Tibial nerve (tissue), 4 donors: ENCODE measurements at regions not wholly inside any gene's neighbourhood (a gene's known extent, or its start where the extent isn't known, plus 50 kb on each side); places are given as distances from the start of the nearest gene placed in this dataset.

Experiments used
- DNase-seq, 2 donors: peaks; one replicate each; pipeline ENCODE4 v3.0.0-alpha.2; 2019; ENCODE audit warnings: low spot score in 2 of 2
- H3K27ac ChIP-seq, 4 donors: fragments of 200-600 bp; sonication (generic) in 3 of 4; one replicate each; pipeline ENCODE4 v1.5.1; 2017 to 2019; ENCODE audit warnings: mild to moderate bottlenecking in 1 of 4
- H3K27me3 ChIP-seq, 2 donors: fragments of 200-600 bp; sonication (generic) in 1 of 2; one replicate each; pipeline versions ENCODE4 v1.5.1 to v1.6.0; 2017 to 2019
- H3K36me3 ChIP-seq, 3 donors: fragments of 200-600 bp; sonication (generic); one replicate each; pipeline ENCODE4 v1.5.1; 2018 to 2019
- H3K4me1 ChIP-seq, 4 donors: fragments of 200-600 bp; sonication (generic) in 3 of 4; one replicate each; pipeline ENCODE4 v1.5.1; 2017 to 2019
- H3K4me3 ChIP-seq, 4 donors: fragments of 200-600 bp; sonication (generic) in 3 of 4; one replicate each; pipeline ENCODE4 v1.5.1; 2017 to 2019; ENCODE audit warnings: mild to moderate bottlenecking in 1 of 4, moderate library complexity in 1 of 4
- H3K9me3 ChIP-seq, 4 donors: fragments of 200-600 bp; sonication (generic) in 3 of 4; one replicate each; pipeline ENCODE4 v1.5.1; 2017 to 2019
- EP300 ChIP-seq, 2 donors: sonication (generic); formaldehyde crosslinking; IDR thresholded peaks; one replicate each; pipeline ENCODE4 v1.6.1; 2017; ENCODE audit warnings: antibody characterized with exemption in 2 of 2, mild to moderate bottlenecking in 1 of 2
- POLR2A ChIP-seq, 2 donors: fragments of 450-650 bp; IDR thresholded peaks; one replicate each; pipeline ENCODE4 v1.6.1; 2017; ENCODE audit warnings: antibody characterized with exemption in 2 of 2, mild to moderate bottlenecking in 2 of 2, moderate library complexity in 2 of 2
- WGBS, 2 donors: methylation state at CpG; one replicate each; pipeline ENCODE4 v1.1.5; 2018; 5-methylcytosine and 5-hydroxymethylcytosine counted together
- TF ChIP-seq, protein P1 (sequence below), 5 experiments: fragments of 200-600 bp in 3 of 5; fragments of 450-650 bp in 2 of 5; sonication (generic) in 3 of 5; IDR thresholded peaks; one replicate each; pipeline ENCODE4 v1.5.1; 2016 to 2019; ENCODE audit warnings: antibody characterized with exemption in 5 of 5, mild to moderate bottlenecking in 3 of 5, moderate library complexity in 2 of 5

GRCh38 chr18:28689588-28689987 lies 512.7 kb upstream of the CDH2 start:
- Histone ChIP-seq H3K27me3 (no peaks in the 10 kb centered on the region), H3K4me1 (no peaks in the 10 kb centered on the region), H3K36me3 (no peaks in the 10 kb centered on the region), H3K27ac (no peak overlapping the region), H3K4me3 (no peak overlapping the region), H3K9me3 (no peaks in the 10 kb centered on the region)
- 46 to 47% methylated on average over 1 of the region's 1 CpG for WGBS, 2 donors
- DNase-seq: no peak
- no peak for TF ChIP-seq POLR2A (IDR thresholded peaks at IDR 0.05)
- no peak for TF ChIP-seq EP300 (IDR thresholded peaks at IDR 0.05)
- TF ChIP-seq, protein P1, sequence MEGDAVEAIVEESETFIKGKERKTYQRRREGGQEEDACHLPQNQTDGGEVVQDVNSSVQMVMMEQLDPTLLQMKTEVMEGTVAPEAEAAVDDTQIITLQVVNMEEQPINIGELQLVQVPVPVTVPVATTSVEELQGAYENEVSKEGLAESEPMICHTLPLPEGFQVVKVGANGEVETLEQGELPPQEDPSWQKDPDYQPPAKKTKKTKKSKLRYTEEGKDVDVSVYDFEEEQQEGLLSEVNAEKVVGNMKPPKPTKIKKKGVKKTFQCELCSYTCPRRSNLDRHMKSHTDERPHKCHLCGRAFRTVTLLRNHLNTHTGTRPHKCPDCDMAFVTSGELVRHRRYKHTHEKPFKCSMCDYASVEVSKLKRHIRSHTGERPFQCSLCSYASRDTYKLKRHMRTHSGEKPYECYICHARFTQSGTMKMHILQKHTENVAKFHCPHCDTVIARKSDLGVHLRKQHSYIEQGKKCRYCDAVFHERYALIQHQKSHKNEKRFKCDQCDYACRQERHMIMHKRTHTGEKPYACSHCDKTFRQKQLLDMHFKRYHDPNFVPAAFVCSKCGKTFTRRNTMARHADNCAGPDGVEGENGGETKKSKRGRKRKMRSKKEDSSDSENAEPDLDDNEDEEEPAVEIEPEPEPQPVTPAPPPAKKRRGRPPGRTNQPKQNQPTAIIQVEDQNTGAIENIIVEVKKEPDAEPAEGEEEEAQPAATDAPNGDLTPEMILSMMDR (IDR thresholded peaks at IDR 0.05): no peak

DNA sequence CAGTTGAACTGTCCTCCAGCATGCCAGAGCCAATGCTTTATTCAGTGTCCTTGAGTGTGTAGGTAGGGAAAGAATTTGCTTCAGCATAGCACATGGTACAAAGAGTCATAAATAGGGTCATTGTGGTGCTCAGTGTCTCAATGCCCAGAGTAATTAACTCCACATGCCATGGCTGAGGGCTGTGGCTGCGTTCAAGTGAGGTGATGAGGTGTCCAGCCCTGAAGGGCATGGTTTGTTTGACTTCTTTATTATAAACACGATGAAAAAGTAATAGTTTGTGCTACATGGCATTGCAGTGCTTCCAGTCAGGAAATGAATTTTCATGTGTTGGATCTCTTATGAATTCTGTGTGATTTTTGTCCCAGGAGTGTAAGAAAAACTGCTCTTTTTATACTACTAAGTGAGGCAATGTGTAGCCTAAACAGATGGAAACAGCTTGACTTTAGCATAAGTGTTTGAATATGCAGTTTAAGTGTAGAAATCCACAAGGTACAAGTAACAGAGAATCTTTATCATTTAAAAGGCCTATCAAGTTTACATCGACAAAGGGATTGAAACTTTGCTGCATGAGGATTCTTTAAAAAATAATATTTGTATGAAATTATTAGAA lies 507.9 kb upstream of the CDH2 start:
- no peak for TF ChIP-seq EP300 (IDR thresholded peaks at IDR 0.05)
- no peak for TF ChIP-seq POLR2A (IDR thresholded peaks at IDR 0.05)
- TF ChIP-seq, protein P1 (IDR thresholded peaks at IDR 0.05): no peak
- no peaks in the 10 kb centered on the region for H3K4me1 ChIP-seq
- WGBS, 2 donors: 39 to 50% methylated on average over 3 of the region's 3 CpGs
- no peak for DNase-seq
- H3K27me3 ChIP-seq: no peaks in the 10 kb centered on the region
- no peak overlapping the region for H3K27ac ChIP-seq
- no peaks in the 10 kb centered on the region for H3K9me3 ChIP-seq
- H3K4me3 ChIP-seq: no peak overlapping the region
- H3K36me3 ChIP-seq: no peaks in the 10 kb centered on the region

GRCh38 chr18:28682912-28683311 lies 506.0 kb upstream of the CDH2 start:
- TF ChIP-seq POLR2A (IDR thresholded peaks at IDR 0.05): no peak
- no peak for DNase-seq
- H3K27me3 ChIP-seq: no peaks in the 10 kb centered on the region
- no peak overlapping the region for H3K4me3 ChIP-seq
- no peaks in the 10 kb centered on the region for H3K9me3 ChIP-seq
- no peak overlapping the region for H3K27ac ChIP-seq
- H3K4me1 ChIP-seq: no peaks in the 10 kb centered on the region
- H3K36me3 ChIP-seq: no peaks in the 10 kb centered on the region

DNA sequence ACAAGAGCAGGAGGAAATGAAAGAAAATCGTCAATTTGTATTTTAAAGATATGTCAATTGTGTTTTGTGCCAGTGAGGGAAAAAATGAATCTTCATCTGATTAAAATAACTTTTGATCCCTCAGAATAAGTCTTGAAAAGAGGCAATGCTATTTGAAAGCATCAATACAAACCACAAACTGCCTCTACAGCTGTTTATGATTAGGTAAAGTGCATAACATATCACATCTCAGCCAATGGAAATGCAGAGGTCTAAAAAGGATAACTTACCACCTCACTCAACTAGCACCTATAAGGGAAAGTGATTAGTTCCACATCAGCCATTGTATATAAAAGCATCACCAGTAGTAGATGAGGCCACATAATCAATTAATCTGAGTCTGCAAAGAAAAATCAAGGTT lies 492.2 kb upstream of the CDH2 start:
- WGBS, 2 donors: 82 to 91% methylated on average over 1 of the region's 1 CpG

GRCh38 chr18:28666216-28666615 lies 489.3 kb upstream of the CDH2 start:
- no peak for TF ChIP-seq EP300 (IDR thresholded peaks at IDR 0.05)
- TF ChIP-seq, protein P1 (IDR thresholded peaks at IDR 0.05): no peak
- no peak for TF ChIP-seq POLR2A (IDR thresholded peaks at IDR 0.05)
- no peak for DNase-seq
- H3K9me3 ChIP-seq: no peaks in the 10 kb centered on the region
- no peak overlapping the region for H3K27ac ChIP-seq
- H3K4me1 ChIP-seq: no peaks in the 10 kb centered on the region
- no peak overlapping the region for H3K4me3 ChIP-seq
- no peaks in the 10 kb centered on the region for H3K27me3 ChIP-seq
- no peaks in the 10 kb centered on the region for H3K36me3 ChIP-seq

More for the DNA sequence above, 492.2 kb upstream of the CDH2 start:
- no peak for DNase-seq
- H3K27me3 ChIP-seq: no peaks in the 10 kb centered on the region
- H3K36me3 ChIP-seq: no peaks in the 10 kb centered on the region
- no peaks in the 10 kb centered on the region for H3K4me1 ChIP-seq
- H3K9me3 ChIP-seq: no peaks in the 10 kb centered on the region
- TF ChIP-seq POLR2A (IDR thresholded peaks at IDR 0.05) (no peak), EP300 (IDR thresholded peaks at IDR 0.05) (no peak)
- TF ChIP-seq, protein P1 (IDR thresholded peaks at IDR 0.05): no peak
- H3K27ac ChIP-seq: no peak overlapping the region
- H3K4me3 ChIP-seq: no peak overlapping the region

DNA sequence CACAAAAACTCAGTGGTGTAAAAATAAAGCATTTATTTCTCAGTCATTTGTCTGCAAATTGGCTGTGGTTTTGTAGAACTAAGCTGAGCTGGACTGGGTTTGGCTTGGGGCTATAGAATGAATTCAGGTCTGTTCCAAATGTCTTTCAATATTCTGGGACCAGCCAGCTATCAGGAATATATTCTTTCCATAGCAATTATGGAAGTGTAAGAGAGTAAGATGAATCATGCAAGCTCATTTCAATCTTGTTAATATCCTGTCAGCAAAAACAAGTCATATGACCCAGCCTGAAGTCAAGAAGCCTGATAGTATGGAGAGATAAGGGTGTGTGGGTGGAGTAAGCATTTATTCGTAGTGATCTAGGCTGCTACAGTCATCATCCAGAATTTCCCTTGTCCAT lies 481.0 kb upstream of the CDH2 start:
- Histone ChIP-seq H3K27me3 (no peaks in the 10 kb centered on the region), H3K4me3 (no peak overlapping the region), H3K27ac (no peak overlapping the region), H3K9me3 (no peaks in the 10 kb centered on the region), H3K4me1 (no peaks in the 10 kb centered on the region), H3K36me3 (no peaks in the 10 kb centered on the region)
- DNase-seq: no peak
- 24 to 36% methylated on average over 1 of the region's 1 CpG for WGBS, 2 donors
- TF ChIP-seq, protein P1 (IDR thresholded peaks at IDR 0.05): no peak
- TF ChIP-seq EP300 (IDR thresholded peaks at IDR 0.05): no peak
